NB4 (cell line): ENCODE measurements at regions not wholly inside any gene's neighbourhood (a gene's known extent, or its start where the extent isn't known, plus 50 kb on each side); places are given as distances from the start of the nearest gene placed in this dataset.

ENCODE experiments used
- MYC ChIP-seq: IDR thresholded peaks from 2 replicates; pipeline ENCODE4 v1.6.1; 2011; ENCODE audit warnings: low read depth, low read length
- POLR2A ChIP-seq: IDR thresholded peaks from 2 replicates; pipeline ENCODE4 v1.6.1; 2011; ENCODE audit warnings: mild to moderate bottlenecking; ENCODE audit not compliant: insufficient read length; ENCODE audit errors: extremely low read depth
- TF ChIP-seq, protein P1 (sequence below): IDR thresholded peaks from one replicate; pipeline ENCODE4 v1.5.1; 2012; ENCODE audit warnings: low read depth, low read length
- TF ChIP-seq, protein P2 (sequence below): IDR thresholded peaks from 2 replicates; pipeline ENCODE4 v1.6.1; 2011; ENCODE audit warnings: low read depth, low read length

DNA sequence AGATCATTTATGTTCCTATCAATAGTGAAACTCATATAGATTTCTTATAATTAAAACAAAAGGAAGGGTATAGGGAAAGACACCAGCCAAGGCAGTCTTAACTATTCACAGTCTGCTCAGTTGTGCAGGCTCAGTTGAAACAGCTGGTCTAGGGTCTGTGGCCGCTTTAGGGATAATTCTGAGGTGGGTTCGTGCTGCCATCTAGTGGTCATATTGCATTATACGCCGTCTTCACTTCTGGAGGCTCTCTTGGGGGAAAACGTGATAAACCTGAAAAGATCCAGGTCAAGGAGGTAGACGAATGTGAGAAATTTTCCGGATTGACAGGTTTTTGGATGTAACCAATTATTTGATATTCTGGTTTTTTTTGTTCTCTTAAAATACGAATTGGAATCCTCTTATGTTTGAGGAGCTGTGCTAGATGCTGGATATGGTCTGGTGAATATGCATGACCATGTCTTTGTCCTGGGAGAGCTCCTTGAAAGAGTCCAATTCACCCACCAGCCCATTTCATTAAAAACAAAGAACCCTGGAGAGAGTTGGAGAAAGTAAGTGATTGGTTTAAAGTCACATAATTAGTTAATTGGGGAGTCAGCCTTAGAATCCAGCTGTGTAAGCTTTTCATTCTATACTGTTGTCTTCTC lies 492.4 kb downstream of the PLCL1 start:
- TF ChIP-seq, protein P1, sequence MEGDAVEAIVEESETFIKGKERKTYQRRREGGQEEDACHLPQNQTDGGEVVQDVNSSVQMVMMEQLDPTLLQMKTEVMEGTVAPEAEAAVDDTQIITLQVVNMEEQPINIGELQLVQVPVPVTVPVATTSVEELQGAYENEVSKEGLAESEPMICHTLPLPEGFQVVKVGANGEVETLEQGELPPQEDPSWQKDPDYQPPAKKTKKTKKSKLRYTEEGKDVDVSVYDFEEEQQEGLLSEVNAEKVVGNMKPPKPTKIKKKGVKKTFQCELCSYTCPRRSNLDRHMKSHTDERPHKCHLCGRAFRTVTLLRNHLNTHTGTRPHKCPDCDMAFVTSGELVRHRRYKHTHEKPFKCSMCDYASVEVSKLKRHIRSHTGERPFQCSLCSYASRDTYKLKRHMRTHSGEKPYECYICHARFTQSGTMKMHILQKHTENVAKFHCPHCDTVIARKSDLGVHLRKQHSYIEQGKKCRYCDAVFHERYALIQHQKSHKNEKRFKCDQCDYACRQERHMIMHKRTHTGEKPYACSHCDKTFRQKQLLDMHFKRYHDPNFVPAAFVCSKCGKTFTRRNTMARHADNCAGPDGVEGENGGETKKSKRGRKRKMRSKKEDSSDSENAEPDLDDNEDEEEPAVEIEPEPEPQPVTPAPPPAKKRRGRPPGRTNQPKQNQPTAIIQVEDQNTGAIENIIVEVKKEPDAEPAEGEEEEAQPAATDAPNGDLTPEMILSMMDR = peak; percentile 65
- TF ChIP-seq MYC (no peak), POLR2A (no peak)
- TF ChIP-seq, protein P2, sequence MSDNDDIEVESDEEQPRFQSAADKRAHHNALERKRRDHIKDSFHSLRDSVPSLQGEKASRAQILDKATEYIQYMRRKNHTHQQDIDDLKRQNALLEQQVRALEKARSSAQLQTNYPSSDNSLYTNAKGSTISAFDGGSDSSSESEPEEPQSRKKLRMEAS = no peak; the same call in 1 of the 2 replicates
